MM.1S (cell line): ENCODE measurements at regions not wholly inside any gene's neighbourhood (a gene's known extent, or its start where the extent isn't known, plus 50 kb on each side); places are given as distances from the start of the nearest gene placed in this dataset.

ENCODE experiments used
- CTCF ChIP-seq: fragments of 300-600 bp; sonication (generic); IDR thresholded peaks from 2 replicates; pipeline ENCODE4 v1.5.1; 2016; ENCODE audit warnings: antibody characterized with exemption, low read length, mixed read lengths
- EZH2 ChIP-seq: fragments of 300-600 bp; sonication (generic); optimal IDR thresholded peaks from 2 replicates; pipeline ENCODE3; 2017; ENCODE audit warnings: low read depth, mild to moderate bottlenecking, antibody characterized with exemption, low read length, mixed read lengths

- TF ChIP-seq CTCF: no peak
- TF ChIP-seq EZH2: no peak
Observed at GRCh38 chr11:134521001-134521400, 109.0 kb upstream of the B3GAT1 start.
